CD4-positive, alpha-beta T cell (primary cell): ENCODE measurements at regions not wholly inside any gene's neighbourhood (a gene's known extent, or its start where the extent isn't known, plus 50 kb on each side); places are given as distances from the start of the nearest gene placed in this dataset.

Experiments
- ATAC-seq: fragments of 200-7000 bp; cut with Tn5 transposase; one replicate; pipeline ENCODE4 v1.10.0; 2022; ENCODE audit warnings: mild to moderate bottlenecking; ENCODE audit not compliant: poor library complexity
- CTCF ChIA-PET: fragments of 350-600 bp; sonication (Branson Sonifier 250); formaldehyde crosslinking; loops from one replicate; lab custom pipeline; 2021; ENCODE audit warnings: antibody characterized with exemption, inconsistent platforms; lab: Charles Lee
- POLR2A ChIA-PET: fragments of 350-600 bp; sonication (Branson Sonifier 250); formaldehyde crosslinking; loops from one replicate; lab custom pipeline; 2021; ENCODE audit warnings: antibody characterized with exemption, inconsistent platforms; lab: Charles Lee
- DNase-seq, 14 experiments: peaks; one replicate each; pipeline ENCODE4 v3.0.0-alpha.2; 2013 to 2020; ENCODE audit warnings: mixed read lengths in 2 of 14
- H3K27ac ChIP-seq, 2 donors: one replicate each; pipeline versions ENCODE4 v1.5.1 to v1.7.0; 2013; ENCODE audit warnings: low read length in 2 of 2, low read depth in 1 of 2, mild to moderate bottlenecking in 1 of 2
- H3K27me3 ChIP-seq, 2 experiments: 1 replicate in 1 of 2; 2 replicates in 1 of 2; pipeline versions ENCODE4 v1.6.1 to v1.7.0; 2013; ENCODE audit warnings: low read length in 2 of 2, control low read depth in 1 of 2, mild to moderate bottlenecking in 1 of 2, moderate library complexity in 1 of 2; ENCODE audit not compliant: insufficient read depth in 2 of 2, control insufficient read depth in 1 of 2
- H3K36me3 ChIP-seq: one replicate; pipeline ENCODE4 v1.6.1; 2013; ENCODE audit warnings: low read length, control low read depth; ENCODE audit not compliant: insufficient read depth
- H3K4me1 ChIP-seq: one replicate; pipeline ENCODE4 v1.6.1; 2013; ENCODE audit warnings: low read length, control low read depth; ENCODE audit not compliant: insufficient read depth
- H3K4me3 ChIP-seq: one replicate; pipeline ENCODE4 v1.5.1; 2013; ENCODE audit warnings: mild to moderate bottlenecking, low read length, moderate library complexity
- H3K9me3 ChIP-seq, 2 experiments: 1 replicate in 1 of 2; 2 replicates in 1 of 2; pipeline versions ENCODE4 v1.6.1 to v1.7.0; 2013; ENCODE audit warnings: low read length in 2 of 2, mild to moderate bottlenecking in 2 of 2, control low read depth in 1 of 2, moderate library complexity in 1 of 2; ENCODE audit not compliant: control insufficient read depth in 1 of 2, insufficient read depth in 1 of 2
- H3K27ac Mint-ChIP-seq: one replicate; pipeline ENCODE4 v1.8.0; 2020; ENCODE audit warnings: mixed read lengths
- H3K27me3 Mint-ChIP-seq: one replicate; pipeline ENCODE4 v1.8.0; 2021; ENCODE audit warnings: mixed read lengths
- H3K36me3 Mint-ChIP-seq: one replicate; pipeline ENCODE4 v1.8.0; 2021; ENCODE audit warnings: low read depth, mixed read lengths
- H3K4me1 Mint-ChIP-seq: one replicate; pipeline ENCODE4 v1.8.0; 2021; ENCODE audit warnings: low read depth, mixed read lengths
- H3K4me3 Mint-ChIP-seq: one replicate; pipeline ENCODE4 v1.8.0; 2020; ENCODE audit warnings: mild to moderate bottlenecking, mixed read lengths
- H3K9me3 Mint-ChIP-seq: one replicate; pipeline ENCODE4 v1.8.0; 2020; ENCODE audit warnings: mixed read lengths
- intact Hi-C, 2 experiments: fragments of 100-400 bp; cut with DNase I in 1 of 2; cut with micrococcal nuclease in 1 of 2; formaldehyde crosslinking; loops; one replicate each; pipeline versions ENCODE4 v1.15.1 to v1.9.0; 2023 to 2025; cut with DNase I, micrococcal nuclease
- TF ChIP-seq, protein P1 (sequence below): fragments of 200-600 bp; IDR thresholded peaks from one replicate; pipeline ENCODE4 v1.8.0; 2022; ENCODE audit warnings: antibody characterized with exemption, mild to moderate bottlenecking

GRCh38 chr5:109947667-109948066, 257.9 kb downstream of the MAN2A1 start:
- H3K9me3 Mint-ChIP-seq: no peaks in the 10 kb centered on the region
- no peak overlapping the region for H3K4me3 ChIP-seq
- no peaks in the 10 kb centered on the region for H3K27me3 ChIP-seq
- no peaks in the 10 kb centered on the region for H3K36me3 Mint-ChIP-seq
- H3K27ac ChIP-seq: no peak overlapping the region
- H3K4me1 Mint-ChIP-seq: peaks cover 24% of the 10 kb centered on the region
- H3K4me1 ChIP-seq: peaks cover 7% of the 10 kb centered on the region
- intact Hi-C loops: no loop called here
- DNase-seq (no peak), ATAC-seq (no peak)
- H3K4me3 Mint-ChIP-seq: no peak overlapping the region
- TF ChIP-seq, protein P1, sequence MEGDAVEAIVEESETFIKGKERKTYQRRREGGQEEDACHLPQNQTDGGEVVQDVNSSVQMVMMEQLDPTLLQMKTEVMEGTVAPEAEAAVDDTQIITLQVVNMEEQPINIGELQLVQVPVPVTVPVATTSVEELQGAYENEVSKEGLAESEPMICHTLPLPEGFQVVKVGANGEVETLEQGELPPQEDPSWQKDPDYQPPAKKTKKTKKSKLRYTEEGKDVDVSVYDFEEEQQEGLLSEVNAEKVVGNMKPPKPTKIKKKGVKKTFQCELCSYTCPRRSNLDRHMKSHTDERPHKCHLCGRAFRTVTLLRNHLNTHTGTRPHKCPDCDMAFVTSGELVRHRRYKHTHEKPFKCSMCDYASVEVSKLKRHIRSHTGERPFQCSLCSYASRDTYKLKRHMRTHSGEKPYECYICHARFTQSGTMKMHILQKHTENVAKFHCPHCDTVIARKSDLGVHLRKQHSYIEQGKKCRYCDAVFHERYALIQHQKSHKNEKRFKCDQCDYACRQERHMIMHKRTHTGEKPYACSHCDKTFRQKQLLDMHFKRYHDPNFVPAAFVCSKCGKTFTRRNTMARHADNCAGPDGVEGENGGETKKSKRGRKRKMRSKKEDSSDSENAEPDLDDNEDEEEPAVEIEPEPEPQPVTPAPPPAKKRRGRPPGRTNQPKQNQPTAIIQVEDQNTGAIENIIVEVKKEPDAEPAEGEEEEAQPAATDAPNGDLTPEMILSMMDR: no peak
- H3K36me3 ChIP-seq: no peaks in the 10 kb centered on the region
- no peaks in the 10 kb centered on the region for H3K9me3 ChIP-seq
- H3K27me3 Mint-ChIP-seq: no peaks in the 10 kb centered on the region
- POLR2A ChIA-PET: no interaction called here
- CTCF ChIA-PET: no interaction called here
- no peak overlapping the region for H3K27ac Mint-ChIP-seq

DNA sequence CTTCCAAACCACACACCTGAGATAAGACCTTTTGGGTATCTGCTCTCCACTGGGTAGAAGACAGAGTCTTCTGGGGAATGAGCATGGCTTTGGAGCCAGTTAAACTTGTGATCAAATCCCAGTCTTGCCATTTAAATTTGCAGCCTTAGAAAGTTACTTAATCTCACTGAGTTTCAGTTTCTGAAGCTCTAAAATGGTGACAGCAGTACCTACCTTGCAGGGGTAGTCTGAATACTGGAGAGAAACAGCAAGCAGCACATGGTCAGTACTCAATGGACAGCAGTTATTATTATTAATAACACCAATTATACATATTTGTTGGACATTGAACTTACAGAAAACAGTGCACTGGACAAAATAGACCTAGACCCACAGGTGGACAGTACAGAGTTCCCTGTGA, 260.9 kb downstream of the MAN2A1 start:
- Histone ChIP-seq H3K27me3 (no peaks in the 10 kb centered on the region), H3K36me3 (no peaks in the 10 kb centered on the region), H3K27ac (no peak overlapping the region), H3K4me1 (no peaks in the 10 kb centered on the region), H3K9me3 (no peaks in the 10 kb centered on the region), H3K4me3 (no peak overlapping the region)
- intact Hi-C loops: no loop called here
- TF ChIP-seq, protein P1: no peak
- ChIA-PET POLR2A (interaction anchor here (1.2 kb wide), 1 partner anchor 29 kb away, joined by 5 read pairs; no protein-coding TSS in a partner anchor), CTCF (no interaction called here)
- H3K27ac Mint-ChIP-seq: no peak overlapping the region
- H3K4me3 Mint-ChIP-seq: no peak overlapping the region
- DNase-seq: no peak
- no peaks in the 10 kb centered on the region for H3K9me3 Mint-ChIP-seq
- peaks cover 12% of the 10 kb centered on the region for H3K4me1 Mint-ChIP-seq
- ATAC-seq: no peak
- H3K36me3 Mint-ChIP-seq: no peaks in the 10 kb centered on the region
- H3K27me3 Mint-ChIP-seq: no peaks in the 10 kb centered on the region

- POLR2A ChIA-PET: no interaction called here
- Histone ChIP-seq H3K4me3 (no peak overlapping the region), H3K27me3 (no peaks in the 10 kb centered on the region), H3K9me3 (no peaks in the 10 kb centered on the region), H3K27ac (no peak overlapping the region), H3K36me3 (no peaks in the 10 kb centered on the region), H3K4me1 (no peaks in the 10 kb centered on the region)
- H3K4me1 Mint-ChIP-seq: peaks cover 7% of the 10 kb centered on the region
- no peaks in the 10 kb centered on the region for H3K9me3 Mint-ChIP-seq
- intact Hi-C loops: no loop called here
- H3K36me3 Mint-ChIP-seq: no peaks in the 10 kb centered on the region
- TF ChIP-seq, protein P1: no peak
- ATAC-seq (no peak), DNase-seq (no peak)
- no peaks in the 10 kb centered on the region for H3K27me3 Mint-ChIP-seq
- H3K4me3 Mint-ChIP-seq: no peak overlapping the region
- CTCF ChIA-PET: no interaction called here
- no peak overlapping the region for H3K27ac Mint-ChIP-seq
Observed at GRCh38 chr5:109951348-109951747, 261.6 kb downstream of the MAN2A1 start.
